ENCODE measurements at regions not wholly inside any gene's neighbourhood (a gene's known extent, or its start where the extent isn't known, plus 50 kb on each side); places are given as distances from the start of the nearest gene placed in this dataset.

- no peaks in the 10 kb centered on the region for H3K9me3 ChIP-seq
- no peak overlapping the region for H3K4me3 ChIP-seq
- peaks cover 0 to 18% (median 6%) of the 10 kb centered on the region in 4 donors for H3K4me1 ChIP-seq
- WGBS, 2 donors: 51 to 55% methylated on average over 1 of the region's 1 CpG
- H3K27ac ChIP-seq: no peak overlapping the region
- no peak for DNase-seq (ENCODE audit: low spot score in 2 of 2)
- no peaks in the 10 kb centered on the region for H3K27me3 ChIP-seq
- no peaks in the 10 kb centered on the region for H3K36me3 ChIP-seq
- TF ChIP-seq POLR2A (IDR thresholded peaks at IDR 0.05) (no peak), CTCF (IDR thresholded peaks at IDR 0.05) (no peak), EP300 (IDR thresholded peaks at IDR 0.05) (no peak)
Measured at GRCh38 chr4:149988087-149988410, 90.2 kb upstream of the DCLK2 start.

GRCh38 chr4:149993030-149993429 is 85.2 kb upstream of the DCLK2 start:
- Histone ChIP-seq H3K27ac (no peak overlapping the region), H3K4me1 (peaks cover 0 to 1% (median 0%) of the 10 kb centered on the region in 4 donors), H3K36me3 (no peaks in the 10 kb centered on the region), H3K27me3 (no peaks in the 10 kb centered on the region), H3K4me3 (no peak overlapping the region), H3K9me3 (no peaks in the 10 kb centered on the region)
- DNase-seq (ENCODE audit: low spot score in 2 of 2): no peak
- no peak for TF ChIP-seq POLR2A (IDR thresholded peaks at IDR 0.05)

DNA sequence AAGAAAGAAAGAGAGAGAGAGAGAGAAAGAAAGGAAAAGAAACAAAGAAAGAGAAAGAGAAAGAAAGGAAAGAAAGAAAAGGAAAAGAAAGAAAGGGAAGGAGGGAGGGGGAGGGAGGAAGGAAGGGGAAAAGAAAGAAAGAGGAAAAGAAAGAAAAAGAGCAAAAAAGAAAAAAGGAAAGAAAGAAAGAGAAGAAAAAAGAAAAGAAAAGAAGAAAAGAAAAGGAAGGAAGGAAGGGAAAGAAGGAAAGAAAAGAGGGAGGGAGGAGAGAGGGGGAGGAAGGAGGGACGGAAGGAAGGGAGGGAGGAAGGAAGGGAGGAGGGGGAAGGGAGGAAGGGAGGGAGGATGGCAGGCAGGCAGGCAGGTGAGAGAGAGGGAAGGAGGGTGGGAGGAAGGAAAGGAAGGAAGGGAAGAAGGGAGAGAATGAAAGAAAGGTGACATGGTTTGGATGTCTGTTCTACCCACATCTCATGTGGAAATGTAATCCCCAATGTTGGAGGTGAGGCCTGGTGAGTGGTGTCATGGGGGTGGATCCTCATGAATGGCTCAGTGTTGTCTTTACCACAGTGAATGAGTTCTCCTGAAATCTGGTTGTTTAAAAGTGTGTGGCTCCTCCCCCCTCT is 83.0 kb upstream of the DCLK2 start:
- H3K4me1 ChIP-seq: no peaks in the 10 kb centered on the region
- no peak for DNase-seq (ENCODE audit: low spot score in 2 of 2)
- H3K9me3 ChIP-seq: no peaks in the 10 kb centered on the region
- H3K27me3 ChIP-seq: no peaks in the 10 kb centered on the region
- H3K36me3 ChIP-seq: no peaks in the 10 kb centered on the region
- 56% methylated on average over 1 of the region's 1 CpG; no CpG with 5 or more reads in 1 of the 2 donors for WGBS, 2 donors
- TF ChIP-seq POLR2A (IDR thresholded peaks at IDR 0.05): no peak
- no peak for TF ChIP-seq CTCF (IDR thresholded peaks at IDR 0.05)
- no peak for TF ChIP-seq EP300 (IDR thresholded peaks at IDR 0.05)
- no peak overlapping the region for H3K4me3 ChIP-seq
- H3K27ac ChIP-seq: no peak overlapping the region

- TF ChIP-seq CTCF (IDR thresholded peaks at IDR 0.05) (no peak), EP300 (IDR thresholded peaks at IDR 0.05) (no peak), POLR2A (IDR thresholded peaks at IDR 0.05) (no peak)
- H3K4me1 ChIP-seq: no peaks in the 10 kb centered on the region
- 37 to 42% methylated on average over 4 of the region's 4 CpGs for WGBS, 2 donors
- H3K27me3 ChIP-seq: no peaks in the 10 kb centered on the region
- no peak overlapping the region for H3K4me3 ChIP-seq
- no peak overlapping the region for H3K27ac ChIP-seq
- no peaks in the 10 kb centered on the region for H3K9me3 ChIP-seq
- DNase-seq (ENCODE audit: low spot score in 2 of 2): no peak
- H3K36me3 ChIP-seq: no peaks in the 10 kb centered on the region
Measured at GRCh38 chr4:149997881-149998421, 80.3 kb upstream of the DCLK2 start.

- H3K27ac ChIP-seq: no peak overlapping the region
- H3K4me1 ChIP-seq: peaks cover 0 to 6% (median 0%) of the 10 kb centered on the region in 4 donors
- TF ChIP-seq CTCF (IDR thresholded peaks at IDR 0.05) (peak; percentile 42 to 72 (median 65)), POLR2A (IDR thresholded peaks at IDR 0.05) (no peak)
- no peaks in the 10 kb centered on the region for H3K36me3 ChIP-seq
- DNase-seq (ENCODE audit: low spot score in 2 of 2): no peak
- no peak overlapping the region for H3K4me3 ChIP-seq
- 15 to 22% methylated on average over 3 of the region's 3 CpGs for WGBS, 2 donors
- H3K9me3 ChIP-seq: no peaks in the 10 kb centered on the region
- no peaks in the 10 kb centered on the region for H3K27me3 ChIP-seq
Measured at GRCh38 chr4:149999485-150000074, 78.7 kb upstream of the DCLK2 start.
